OCI-LY7 (cell line): ENCODE measurements at regions not wholly inside any gene's neighbourhood (a gene's known extent, or its start where the extent isn't known, plus 50 kb on each side); places are given as distances from the start of the nearest gene placed in this dataset.
"Not testable (repeated sequence)": the region's sequence is repeated elsewhere in the genome, so short reads cannot be mapped to it uniquely, and the experiment has no call there.

ENCODE experiments used
- EZH2phosphoT487 ChIP-seq: fragments of 200-600 bp; sonication (generic); IDR thresholded peaks from 2 replicates; pipeline ENCODE4 v1.6.1; 2018; ENCODE audit warnings: low read depth, borderline replicate concordance, mild to moderate bottlenecking, mixed run types, antibody characterized with exemption, low read length, moderate library complexity, mixed read lengths
- TF ChIP-seq, protein P1 (sequence below): fragments of 200-600 bp; sonication (generic); conservative IDR thresholded peaks from 2 replicates; pipeline ENCODE4 v1.5.1; 2014; ENCODE audit warnings: mild to moderate bottlenecking, antibody characterized with exemption, low read length, moderate library complexity, mixed read lengths

DNA sequence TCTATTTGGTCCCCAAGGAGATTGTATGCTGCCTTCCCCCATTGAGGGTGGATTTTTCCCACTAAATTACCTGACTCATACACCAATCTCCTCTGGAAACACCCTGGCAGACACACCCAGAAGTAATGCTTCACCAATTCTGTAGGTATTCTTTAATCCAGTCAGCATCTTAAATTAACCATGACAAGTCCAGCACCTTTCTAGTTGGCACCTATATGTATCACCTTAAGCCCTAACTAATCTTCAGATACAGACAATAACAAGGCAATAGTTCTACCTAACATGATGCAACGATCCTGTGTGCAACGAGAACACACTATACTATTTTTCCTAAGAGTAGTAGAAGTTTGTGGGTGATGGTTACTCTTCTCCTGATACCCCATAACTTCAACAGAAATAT, 473.3 kb upstream of the NPAP1 start:
- TF ChIP-seq, protein P1, sequence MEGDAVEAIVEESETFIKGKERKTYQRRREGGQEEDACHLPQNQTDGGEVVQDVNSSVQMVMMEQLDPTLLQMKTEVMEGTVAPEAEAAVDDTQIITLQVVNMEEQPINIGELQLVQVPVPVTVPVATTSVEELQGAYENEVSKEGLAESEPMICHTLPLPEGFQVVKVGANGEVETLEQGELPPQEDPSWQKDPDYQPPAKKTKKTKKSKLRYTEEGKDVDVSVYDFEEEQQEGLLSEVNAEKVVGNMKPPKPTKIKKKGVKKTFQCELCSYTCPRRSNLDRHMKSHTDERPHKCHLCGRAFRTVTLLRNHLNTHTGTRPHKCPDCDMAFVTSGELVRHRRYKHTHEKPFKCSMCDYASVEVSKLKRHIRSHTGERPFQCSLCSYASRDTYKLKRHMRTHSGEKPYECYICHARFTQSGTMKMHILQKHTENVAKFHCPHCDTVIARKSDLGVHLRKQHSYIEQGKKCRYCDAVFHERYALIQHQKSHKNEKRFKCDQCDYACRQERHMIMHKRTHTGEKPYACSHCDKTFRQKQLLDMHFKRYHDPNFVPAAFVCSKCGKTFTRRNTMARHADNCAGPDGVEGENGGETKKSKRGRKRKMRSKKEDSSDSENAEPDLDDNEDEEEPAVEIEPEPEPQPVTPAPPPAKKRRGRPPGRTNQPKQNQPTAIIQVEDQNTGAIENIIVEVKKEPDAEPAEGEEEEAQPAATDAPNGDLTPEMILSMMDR = not testable (repeated sequence)
- TF ChIP-seq EZH2phosphoT487 = not testable (repeated sequence)
